ENCODE measurements at regions not wholly inside any gene's neighbourhood (a gene's known extent, or its start where the extent isn't known, plus 50 kb on each side); places are given as distances from the start of the nearest gene placed in this dataset.

DNA sequence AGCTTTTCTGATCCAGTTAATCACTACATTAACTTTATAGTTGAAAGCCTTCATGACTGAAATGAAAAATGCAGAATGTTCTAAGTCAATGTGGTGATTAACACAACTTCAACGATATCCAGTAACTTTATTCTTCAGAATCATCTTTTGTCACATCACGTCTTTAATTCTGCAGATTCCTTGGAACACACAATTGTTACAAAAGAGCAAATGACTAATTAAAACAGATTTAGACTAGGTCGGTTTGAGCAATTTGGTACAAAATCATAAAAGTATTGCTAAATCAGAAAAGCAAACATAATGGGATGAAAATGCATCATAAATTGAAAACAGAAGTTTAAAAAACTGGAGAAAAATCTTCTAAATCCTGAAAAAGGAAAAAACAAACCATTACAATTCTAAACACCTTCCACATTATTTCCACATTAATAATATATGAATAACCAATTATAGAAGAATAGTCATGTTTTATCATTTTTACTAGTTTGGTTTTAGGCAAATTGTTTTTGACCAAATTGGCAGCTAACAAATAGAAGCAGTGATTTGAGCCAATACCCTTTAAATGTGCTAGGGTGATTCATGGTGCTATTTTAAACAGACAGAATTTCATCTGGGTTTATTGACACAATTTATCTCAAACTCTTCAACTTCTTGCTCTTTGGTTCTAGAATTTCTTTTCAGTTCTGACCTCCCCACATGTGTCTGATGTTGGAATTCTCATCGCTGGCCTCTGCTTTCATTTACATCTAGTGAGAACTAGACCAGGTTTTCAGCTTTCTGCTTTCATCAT is 468.1 kb upstream of the PTBP2 start:
- TF ChIP-seq, protein P1, sequence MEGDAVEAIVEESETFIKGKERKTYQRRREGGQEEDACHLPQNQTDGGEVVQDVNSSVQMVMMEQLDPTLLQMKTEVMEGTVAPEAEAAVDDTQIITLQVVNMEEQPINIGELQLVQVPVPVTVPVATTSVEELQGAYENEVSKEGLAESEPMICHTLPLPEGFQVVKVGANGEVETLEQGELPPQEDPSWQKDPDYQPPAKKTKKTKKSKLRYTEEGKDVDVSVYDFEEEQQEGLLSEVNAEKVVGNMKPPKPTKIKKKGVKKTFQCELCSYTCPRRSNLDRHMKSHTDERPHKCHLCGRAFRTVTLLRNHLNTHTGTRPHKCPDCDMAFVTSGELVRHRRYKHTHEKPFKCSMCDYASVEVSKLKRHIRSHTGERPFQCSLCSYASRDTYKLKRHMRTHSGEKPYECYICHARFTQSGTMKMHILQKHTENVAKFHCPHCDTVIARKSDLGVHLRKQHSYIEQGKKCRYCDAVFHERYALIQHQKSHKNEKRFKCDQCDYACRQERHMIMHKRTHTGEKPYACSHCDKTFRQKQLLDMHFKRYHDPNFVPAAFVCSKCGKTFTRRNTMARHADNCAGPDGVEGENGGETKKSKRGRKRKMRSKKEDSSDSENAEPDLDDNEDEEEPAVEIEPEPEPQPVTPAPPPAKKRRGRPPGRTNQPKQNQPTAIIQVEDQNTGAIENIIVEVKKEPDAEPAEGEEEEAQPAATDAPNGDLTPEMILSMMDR (conservative IDR thresholded peaks at IDR 0.05), result no peak
- no peak for TF ChIP-seq EZH2 (IDR thresholded peaks at IDR 0.05; ENCODE audit: low read depth)

Measured in PC-9 (cell line).